SK-N-SH (cell line): ENCODE measurements at regions not wholly inside any gene's neighbourhood (a gene's known extent, or its start where the extent isn't known, plus 50 kb on each side); places are given as distances from the start of the nearest gene placed in this dataset.

Experiments
- CTCF ChIA-PET: fragments of 300-600, 350-600 bp; formaldehyde crosslinking; extraction: SDS; loops from one replicate; lab custom pipeline; 2021; lab: Yijun Ruan, JAX
- POLR2A ChIA-PET: fragments of 350-600 bp; sonication (Branson Sonifier 250); formaldehyde crosslinking; extraction: SDS; loops from one replicate; lab custom pipeline; 2020; ENCODE audit warnings: antibody characterized with exemption, inconsistent platforms; lab: Yijun Ruan, JAX
- DNase-seq: peaks from one replicate; pipeline ENCODE4 v3.0.0; 2012
- H2AFZ ChIP-seq: fragments of 200-600 bp; sonication (generic); 2 replicates; pipeline ENCODE4 v1.8.1; 2016; ENCODE audit warnings: antibody characterized with exemption, mild to moderate bottlenecking, low read depth
- H3F3A ChIP-seq: fragments of 200-600 bp; sonication (generic); replicated peaks from 2 replicates; pipeline ENCODE3; 2016; ENCODE audit warnings: antibody characterized with exemption, mild to moderate bottlenecking; ENCODE audit not compliant: insufficient read depth
- H3K27ac ChIP-seq, 2 experiments: fragments of 200-500 bp in 1 of 2; fragments of 200-600 bp in 1 of 2; sonication (Bioruptor generic) in 1 of 2; sonication (generic), shearing (Covaris generic) in 1 of 2; 2 replicates each; pipeline versions ENCODE4 v1.5.1 to v1.6.1; 2014 to 2016; ENCODE audit warnings: low read depth in 2 of 2, inconsistent platforms in 1 of 2, low read length in 1 of 2, mild to moderate bottlenecking in 1 of 2, mixed read lengths in 1 of 2
- H3K27me3 ChIP-seq: fragments of 200-600 bp; sonication (generic), shearing (Covaris generic); 2 replicates; pipeline ENCODE4 v1.6.1; 2016; ENCODE audit warnings: mixed run types; ENCODE audit not compliant: insufficient read depth
- H3K36me3 ChIP-seq, 2 experiments: fragments of 200-500 bp in 1 of 2; fragments of 200-600 bp in 1 of 2; sonication (Bioruptor generic) in 1 of 2; sonication (generic) in 1 of 2; replicated peaks in 1 of 2; 2 replicates each; pipeline versions ENCODE3 to v1.5.1; 2014 to 2016; ENCODE audit warnings: low read length in 1 of 2, mild to moderate bottlenecking in 1 of 2; ENCODE audit not compliant: insufficient read depth in 2 of 2, control insufficient read depth in 1 of 2
- H3K4me1 ChIP-seq, 2 experiments: fragments of 200-500 bp in 1 of 2; fragments of 200-600 bp in 1 of 2; sonication (Bioruptor generic) in 1 of 2; sonication (generic), shearing (Covaris generic) in 1 of 2; 2 replicates each; pipeline versions ENCODE4 v1.5.1 to v1.6.1; 2014 to 2016; ENCODE audit warnings: low read depth in 1 of 2, low read length in 1 of 2, mixed run types in 1 of 2; ENCODE audit not compliant: insufficient read depth in 2 of 2, control insufficient read depth in 1 of 2
- H3K4me2 ChIP-seq: fragments of 200-600 bp; sonication (generic), shearing (Covaris generic); 2 replicates; pipeline ENCODE4 v1.6.1; 2017; ENCODE audit warnings: mixed run types
- H3K4me3 ChIP-seq, 2 experiments: fragments of 200-500 bp in 1 of 2; fragments of 200-600 bp in 1 of 2; sonication (Bioruptor generic) in 1 of 2; sonication (generic), shearing (Covaris generic) in 1 of 2; 2 replicates each; pipeline versions ENCODE4 v1.5.1 to v1.8.1; 2014 to 2016; ENCODE audit warnings: low read depth in 2 of 2, inconsistent platforms in 1 of 2, low read length in 1 of 2, mild to moderate bottlenecking in 1 of 2, mixed read lengths in 1 of 2, moderate library complexity in 1 of 2
- H3K79me2 ChIP-seq: fragments of 200-600 bp; sonication (generic); 2 replicates; pipeline ENCODE4 v1.8.1; 2017; ENCODE audit warnings: mild to moderate bottlenecking; ENCODE audit not compliant: insufficient read depth
- H3K9ac ChIP-seq: fragments of 200-600 bp; sonication (generic); 2 replicates; pipeline ENCODE4 v1.6.1; 2017; ENCODE audit warnings: mixed run types
- H3K9me2 ChIP-seq: fragments of 200-600 bp; sonication (generic); 2 replicates; pipeline ENCODE4 v1.6.1; 2017; ENCODE audit warnings: mixed run types
- H3K9me3 ChIP-seq: fragments of 200-600 bp; sonication (generic); 2 replicates; pipeline ENCODE4 v1.6.1; 2017; ENCODE audit warnings: mixed run types, mild to moderate bottlenecking, moderate library complexity
- H4K20me1 ChIP-seq: fragments of 200-600 bp; sonication (generic); 2 replicates; pipeline ENCODE4 v1.6.1; 2017; ENCODE audit warnings: mild to moderate bottlenecking, mixed run types; ENCODE audit not compliant: insufficient read depth
- FOXJ3 ChIP-seq: sonication (generic); formaldehyde crosslinking; IDR thresholded peaks from 2 replicates; pipeline ENCODE4 v1.5.1; 2020; ENCODE audit warnings: mild to moderate bottlenecking, missing genetic modification reagents
- GATA2 ChIP-seq: sonication (generic); formaldehyde crosslinking; IDR thresholded peaks from 2 replicates; pipeline ENCODE4 v1.5.0; 2020; ENCODE audit warnings: mild to moderate bottlenecking, missing genetic modification reagents
- IRF3 ChIP-seq: fragments of 150-350 bp; IDR thresholded peaks from 2 replicates; pipeline ENCODE4 v1.6.1; 2016; ENCODE audit warnings: mild to moderate bottlenecking, low read depth, low read length
- MXI1 ChIP-seq: IDR thresholded peaks from 2 replicates; pipeline ENCODE4 v1.6.1; 2012; ENCODE audit warnings: mild to moderate bottlenecking, low read depth, low read length, improper control_type of control experiment
- NFIC ChIP-seq: IDR thresholded peaks from 2 replicates; pipeline ENCODE4 v1.4.0; 2012; ENCODE audit warnings: borderline replicate concordance
- NRF1 ChIP-seq: IDR thresholded peaks from 2 replicates; pipeline ENCODE4 v1.6.1; 2012; ENCODE audit warnings: low read depth, mild to moderate bottlenecking, low read length
- RAD21 ChIP-seq: IDR thresholded peaks from 2 replicates; pipeline ENCODE4 v1.6.1; 2012; ENCODE audit warnings: mild to moderate bottlenecking, low read length
- REST ChIP-seq: IDR thresholded peaks from 2 replicates; pipeline ENCODE4 v1.6.1; 2012; ENCODE audit warnings: mild to moderate bottlenecking, low read depth, low read length, moderate library complexity
- RXRA ChIP-seq: IDR thresholded peaks from 2 replicates; pipeline ENCODE4 v1.4.0; 2012; ENCODE audit warnings: low read depth, mild to moderate bottlenecking, borderline replicate concordance
- SIN3A ChIP-seq: IDR thresholded peaks from 2 replicates; pipeline ENCODE4 v1.6.1; 2012; ENCODE audit warnings: low read depth, mild to moderate bottlenecking, low read length, moderate library complexity, borderline replicate concordance
- SMC3 ChIP-seq: IDR thresholded peaks from 2 replicates; pipeline ENCODE4 v1.6.1; 2012; ENCODE audit warnings: low read depth, low read length, improper control_type of control experiment
- TAF1 ChIP-seq: IDR thresholded peaks from 2 replicates; pipeline ENCODE4 v1.6.1; 2012; ENCODE audit warnings: low read depth, mild to moderate bottlenecking, low read length, moderate library complexity, borderline replicate concordance
- TEAD4 ChIP-seq: IDR thresholded peaks from 2 replicates; pipeline ENCODE4 v1.4.0; 2012; ENCODE audit warnings: mild to moderate bottlenecking, borderline replicate concordance; ENCODE audit not compliant: insufficient read depth
- USF1 ChIP-seq: IDR thresholded peaks from 2 replicates; pipeline ENCODE4 v1.4.0; 2012; ENCODE audit warnings: low read depth, borderline replicate concordance
- USF2 ChIP-seq: fragments of 150-350 bp; IDR thresholded peaks from 2 replicates; pipeline ENCODE4 v1.6.1; 2017; ENCODE audit warnings: antibody characterized with exemption, low read length, low read depth, borderline replicate concordance
- WGBS: methylation state at CpG from one replicate; pipeline ENCODE4 v1.1.6; 2017; ENCODE audit warnings: low lambda C conversion rate; 5-methylcytosine and 5-hydroxymethylcytosine counted together

GRCh38 chr10:123249894-123250293, 95.7 kb downstream of the BUB3 start:
- WGBS, result 23% methylated on average over 1 of the region's 1 CpG
- CTCF ChIA-PET, result interaction anchor here (0.7 to 1.2 kb wide), 2 partner anchors 12 to 180 kb away, joined by 3 read pairs; no protein-coding TSS in a partner anchor
- POLR2A ChIA-PET, result no interaction called here
- no peaks in the 10 kb centered on the region for H3K79me2 ChIP-seq
- DNase-seq, result no peak
- no peaks in the 10 kb centered on the region for H3K36me3 ChIP-seq
- H3K4me3 ChIP-seq, result no peak overlapping the region
- no peaks in the 10 kb centered on the region for H3K27me3 ChIP-seq
- H3K4me1 ChIP-seq, result no peaks in the 10 kb centered on the region
- no peak overlapping the region for H3K27ac ChIP-seq
- H4K20me1 ChIP-seq, result no peaks in the 10 kb centered on the region
- H3K4me2 ChIP-seq, result no peak overlapping the region
- H3K9ac ChIP-seq, result no peak overlapping the region
- no peak overlapping the region for H2AFZ ChIP-seq
- no peak for TF ChIP-seq MXI1
- no peak for TF ChIP-seq SMC3
- no peak for TF ChIP-seq TAF1
- no peak for TF ChIP-seq USF1
- TF ChIP-seq RXRA, result no peak
- no peak for TF ChIP-seq RAD21
- TF ChIP-seq FOXJ3 (CRISPR knock-in tag), result no peak
- no peak for TF ChIP-seq NFIC
- TF ChIP-seq SIN3A, result no peak
- no peak for TF ChIP-seq REST
- no peak for TF ChIP-seq IRF3
- TF ChIP-seq GATA2, result no peak
- no peak for TF ChIP-seq TEAD4
- no peak for TF ChIP-seq USF2
- TF ChIP-seq NRF1, result no peak
- H3F3A ChIP-seq, result no peaks in the 10 kb centered on the region
- H3K9me3 ChIP-seq, result no peaks in the 10 kb centered on the region
- H3K9me2 ChIP-seq, result no peaks in the 10 kb centered on the region
